ENCODE measurements at regions not wholly inside any gene's neighbourhood (a gene's known extent, or its start where the extent isn't known, plus 50 kb on each side); places are given as distances from the start of the nearest gene placed in this dataset.

DNA sequence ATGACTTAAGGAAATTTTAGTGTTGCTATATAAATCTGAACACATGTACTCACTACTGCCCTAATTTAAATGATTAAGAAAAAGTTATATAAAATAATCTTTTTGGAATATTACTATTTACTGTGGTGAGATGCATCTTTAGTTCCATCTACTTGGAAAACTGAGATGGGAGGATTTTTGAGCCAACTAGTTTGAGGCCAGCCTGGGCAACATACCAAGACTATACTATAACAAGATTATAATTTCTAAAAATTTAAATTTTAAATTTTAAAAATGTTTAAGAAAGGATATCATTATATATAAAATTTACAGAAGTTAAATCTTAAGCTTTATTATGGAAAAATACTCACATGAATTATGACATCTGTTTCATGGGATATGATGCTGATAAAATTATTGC lies 530.8 kb upstream of the IGFBP3 start:
- TF ChIP-seq POLR2AphosphoS5 (IDR thresholded peaks at IDR 0.05; ENCODE audit: low read depth) = no peak
- TF ChIP-seq EZH2phosphoT487 (IDR thresholded peaks at IDR 0.05; ENCODE audit: unreplicated experiment) = no peak
- TF ChIP-seq CTCF (conservative IDR thresholded peaks at IDR 0.05; ENCODE audit: low read depth in 2 of 2) = no peak
- no peak for TF ChIP-seq CREB1 (CRISPR knock-in tag; IDR thresholded peaks at IDR 0.05; ENCODE audit: low read depth)
- no peak for TF ChIP-seq EZH2 (IDR thresholded peaks at IDR 0.05; ENCODE audit: low read depth, unreplicated experiment)
- no peak for TF ChIP-seq REST (IDR thresholded peaks at IDR 0.05; ENCODE audit: unreplicated experiment)
- no peak for TF ChIP-seq STAT1 (IDR thresholded peaks at IDR 0.05; ENCODE audit: unreplicated experiment)
- no peak for TF ChIP-seq JUNB (IDR thresholded peaks at IDR 0.05; ENCODE audit: unreplicated experiment)
- TF ChIP-seq ZNF114 (CRISPR knock-in tag; IDR thresholded peaks at IDR 0.05) = no peak
- no peak for TF ChIP-seq ZNF331 (CRISPR knock-in tag; IDR thresholded peaks at IDR 0.05; ENCODE audit: low read depth)
- TF ChIP-seq ZNF462 (CRISPR knock-in tag; IDR thresholded peaks at IDR 0.05) = no peak
